NCI-H2029 (cell line): ENCODE measurements at regions not wholly inside any gene's neighbourhood (a gene's known extent, or its start where the extent isn't known, plus 50 kb on each side); places are given as distances from the start of the nearest gene placed in this dataset.

Experiments
- DNase-seq: peaks from one replicate; lab custom pipeline; 2025; lab: John Stamatoyannopoulos, UW

DNA sequence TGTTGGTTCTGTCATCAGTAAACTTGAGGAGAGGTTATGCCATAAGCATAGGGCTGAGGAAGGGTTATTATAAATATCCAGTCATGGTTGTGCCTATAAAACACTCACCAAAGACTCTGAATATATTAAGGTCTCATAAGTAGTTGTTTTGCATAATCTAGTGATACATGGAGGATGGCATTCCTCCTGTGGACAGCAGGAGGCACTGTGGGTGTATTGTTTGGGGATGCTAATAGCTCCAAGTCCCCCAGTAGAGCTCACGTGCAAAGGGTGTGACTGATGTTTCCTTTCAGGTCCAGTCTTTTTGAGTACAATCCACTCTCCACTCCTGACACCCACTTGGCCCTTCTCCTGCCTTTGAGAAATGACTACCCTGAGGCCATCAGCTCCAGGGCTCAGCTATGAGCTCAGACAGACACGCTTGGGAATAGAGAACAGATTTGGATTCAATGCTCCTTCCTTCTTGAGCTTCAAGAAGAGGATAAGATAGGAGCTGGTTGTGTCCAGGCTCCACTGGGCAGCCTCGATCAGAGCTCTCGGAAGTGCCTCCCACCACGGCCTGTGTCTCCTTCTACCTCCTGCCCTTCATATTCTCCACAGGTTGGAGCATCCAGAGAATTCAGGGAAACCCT, 85.2 kb upstream of the IGLL5 start:
- DNase-seq = no peak

GRCh38 chr22:22803285-22803853, 84.2 kb upstream of the IGLL5 start:
- DNase-seq = no peak

GRCh38 chr22:22810018-22810427, 77.6 kb upstream of the IGLL5 start:
- DNase-seq = no peak

DNA sequence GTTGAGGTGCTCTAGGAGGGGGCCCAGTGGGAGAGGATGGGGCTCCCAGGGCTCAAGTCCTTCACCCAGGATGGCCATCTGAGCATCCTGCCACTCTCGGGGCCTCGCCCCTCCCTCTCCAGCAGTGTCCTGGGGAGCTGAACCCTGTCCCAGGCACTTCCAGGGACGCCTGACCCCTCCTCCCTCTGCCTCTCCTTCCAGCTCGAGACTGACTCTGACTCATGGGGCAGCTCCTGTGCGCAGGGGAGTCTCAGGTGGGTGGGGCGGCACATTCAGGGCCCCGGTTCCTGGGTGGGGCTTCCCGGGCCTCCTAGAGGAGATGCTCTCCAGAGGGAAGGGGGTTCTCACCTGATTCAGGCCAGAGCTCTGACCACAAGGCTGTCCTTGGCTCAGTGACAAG, 77.1 kb upstream of the IGLL5 start:
- no peak for DNase-seq

- DNase-seq = no peak
Measured at GRCh38 chr22:22811016-22812009, 76.3 kb upstream of the IGLL5 start.

DNA sequence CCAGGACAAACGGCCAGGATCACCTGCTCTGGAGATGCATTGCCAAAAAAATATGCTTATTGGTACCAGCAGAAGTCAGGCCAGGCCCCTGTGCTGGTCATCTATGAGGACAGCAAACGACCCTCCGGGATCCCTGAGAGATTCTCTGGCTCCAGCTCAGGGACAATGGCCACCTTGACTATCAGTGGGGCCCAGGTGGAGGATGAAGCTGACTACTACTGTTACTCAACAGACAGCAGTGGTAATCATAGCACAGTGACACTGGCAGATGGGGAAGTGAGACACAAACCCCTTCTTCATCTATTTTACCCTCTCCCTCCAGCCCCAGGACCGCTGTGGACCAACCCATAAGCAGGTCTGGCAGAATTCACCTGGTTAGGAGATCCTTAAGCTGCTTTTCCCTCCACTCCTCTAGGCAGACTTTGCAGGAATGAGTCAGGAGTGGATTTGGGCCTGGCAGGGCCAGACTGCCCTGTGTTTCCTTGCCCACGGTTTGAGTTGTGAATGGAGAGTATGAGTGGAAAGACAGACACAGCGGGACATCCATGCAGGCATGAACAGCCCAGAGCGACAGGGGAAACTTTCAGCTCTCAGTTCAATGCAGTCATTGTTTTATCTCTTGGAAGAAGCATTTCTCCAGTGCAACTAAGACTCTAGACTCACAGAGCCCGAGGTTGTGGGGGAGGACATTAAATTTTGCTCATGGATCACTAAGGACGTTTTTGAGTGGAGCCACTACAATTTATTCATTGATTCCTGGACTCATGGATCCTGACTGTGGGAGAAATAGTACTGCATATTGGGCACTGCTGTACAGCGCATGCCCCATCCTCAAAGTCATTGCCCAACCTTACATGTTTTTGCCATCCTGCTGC, 75.3 kb upstream of the IGLL5 start:
- no peak for DNase-seq

- no peak for DNase-seq
Measured at GRCh38 chr22:22813126-22814075, 74.2 kb upstream of the IGLL5 start.

DNA sequence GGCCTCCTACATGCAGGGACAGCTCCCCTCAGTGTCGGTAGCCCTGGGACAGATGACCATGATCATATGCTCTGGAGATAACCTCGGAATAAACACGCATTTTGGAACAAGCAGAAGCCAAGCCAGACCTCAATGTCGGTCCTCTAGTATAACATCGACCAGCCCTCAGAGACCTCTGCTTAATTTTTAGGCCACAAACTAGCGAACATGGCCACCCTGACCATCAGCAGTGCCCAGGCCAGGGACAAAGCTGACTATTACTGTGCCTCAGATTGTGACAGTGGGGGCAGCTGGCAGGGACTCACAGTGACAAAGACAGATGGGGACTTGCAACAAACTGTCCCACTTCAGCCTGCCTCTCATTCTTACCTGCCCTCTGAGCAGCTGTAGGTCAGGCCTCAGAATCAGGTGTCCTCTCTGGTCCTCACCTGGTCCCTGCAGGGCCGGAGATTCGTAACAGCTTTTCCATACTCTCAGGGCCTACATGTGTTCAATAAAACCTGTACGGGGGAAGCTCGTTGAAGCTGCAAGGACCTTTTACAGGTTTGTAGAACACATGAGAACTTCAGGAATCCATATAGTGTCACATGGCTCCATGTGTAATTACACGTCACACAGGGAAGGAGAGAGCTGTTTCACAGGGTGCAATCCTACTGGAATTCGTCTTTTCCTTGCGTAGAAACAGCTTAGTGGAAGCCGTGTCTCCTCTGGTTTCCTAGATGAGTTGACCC, 72.8 kb upstream of the IGLL5 start:
- no peak for DNase-seq

DNA sequence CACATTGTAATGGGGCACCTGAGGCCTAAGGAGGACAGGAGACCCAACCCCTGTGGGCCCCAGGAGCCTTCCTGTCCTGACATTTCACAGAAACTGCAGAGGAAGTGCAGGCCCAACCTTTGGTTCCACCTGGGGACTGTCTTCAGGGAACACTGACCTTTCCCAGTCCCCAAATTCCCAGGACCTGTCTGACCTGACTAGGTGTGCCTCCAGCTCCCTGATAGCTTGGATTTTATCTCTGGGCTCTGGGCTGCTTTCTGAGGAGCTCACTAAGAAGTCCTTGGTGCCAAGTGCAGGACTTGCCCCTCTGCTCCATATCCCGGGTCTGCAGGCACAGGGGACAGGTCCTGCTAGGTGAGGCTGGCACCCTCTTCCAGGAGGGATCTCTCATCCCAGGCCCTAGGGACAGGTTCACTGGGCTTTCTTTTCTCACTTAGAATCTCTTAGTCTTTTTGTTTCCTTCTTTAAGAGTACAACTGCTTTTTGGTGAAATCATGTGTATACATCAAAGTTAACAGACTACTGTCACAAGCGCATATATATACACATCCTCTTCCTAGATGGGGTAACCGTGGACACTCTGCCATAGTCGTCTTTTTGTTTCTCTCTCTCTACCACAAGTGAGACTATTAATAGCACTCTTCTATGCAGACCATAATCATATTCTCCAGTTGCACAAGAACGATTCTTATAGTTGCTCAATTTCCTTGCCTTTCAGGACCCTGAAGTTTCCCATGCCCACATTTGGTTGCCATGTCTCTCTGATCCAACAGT, 72.0 kb upstream of the IGLL5 start:
- DNase-seq = no peak

GRCh38 chr22:22816171-22816514, 71.5 kb upstream of the IGLL5 start:
- no peak for DNase-seq

GRCh38 chr22:22816766-22817410, 70.7 kb upstream of the IGLL5 start:
- DNase-seq = no peak

DNA sequence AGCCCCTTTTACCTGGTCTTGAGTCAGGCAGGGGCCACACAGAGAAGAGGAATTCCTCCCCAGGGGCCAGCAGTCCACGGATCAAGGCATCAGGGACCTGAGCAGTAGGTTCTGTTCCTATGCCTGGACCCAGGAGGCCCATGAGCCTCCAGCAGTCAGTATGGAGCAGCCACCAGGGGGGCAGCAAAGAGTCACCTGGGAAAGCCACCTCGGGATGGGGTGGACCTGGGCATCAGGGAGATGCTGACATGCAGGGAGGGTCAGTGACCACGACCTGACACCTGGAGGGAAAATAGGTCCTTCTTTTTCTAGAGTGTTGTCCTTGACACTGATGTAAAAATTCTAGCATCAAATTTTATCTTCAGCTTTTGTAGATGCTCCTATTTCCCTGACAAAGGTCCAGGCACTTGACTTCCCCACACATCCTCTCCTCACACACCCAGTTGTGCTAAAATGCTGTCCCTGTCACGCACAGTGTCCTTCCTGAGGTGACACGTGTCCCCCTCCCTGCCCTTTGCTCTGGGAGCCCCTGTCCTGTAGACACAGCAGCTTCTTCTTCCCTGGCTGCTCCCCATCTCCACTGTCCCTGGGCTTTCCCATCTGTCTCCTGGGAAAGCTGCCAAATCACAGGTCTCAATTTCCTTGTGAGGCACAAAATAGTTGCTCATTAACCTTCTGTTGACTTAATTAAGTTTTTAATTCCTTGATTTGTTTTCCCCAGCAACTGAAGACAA, 70.0 kb upstream of the IGLL5 start:
- DNase-seq = no peak

DNA sequence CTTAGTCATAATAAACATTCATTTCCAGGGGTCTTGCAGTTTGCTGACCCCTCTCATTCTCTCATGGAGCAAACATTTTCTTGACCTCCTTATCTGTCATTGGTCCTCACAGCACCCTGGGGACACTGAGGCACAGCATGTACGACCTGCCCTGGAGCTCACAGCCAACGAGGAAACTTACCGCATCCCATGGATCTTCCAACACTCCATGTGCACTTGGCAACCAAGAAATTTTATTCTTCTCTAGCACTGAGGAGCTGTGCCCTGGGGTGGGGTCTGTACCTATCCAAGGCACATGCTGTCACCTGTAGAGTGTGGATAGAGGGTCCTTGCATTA, 69.4 kb upstream of the IGLL5 start:
- no peak for DNase-seq

- no peak for DNase-seq
Measured at GRCh38 chr22:22818861-22819855, 68.5 kb upstream of the IGLL5 start.

- no peak for DNase-seq
Measured at GRCh38 chr22:22820076-22820475, 67.5 kb upstream of the IGLL5 start.

DNA sequence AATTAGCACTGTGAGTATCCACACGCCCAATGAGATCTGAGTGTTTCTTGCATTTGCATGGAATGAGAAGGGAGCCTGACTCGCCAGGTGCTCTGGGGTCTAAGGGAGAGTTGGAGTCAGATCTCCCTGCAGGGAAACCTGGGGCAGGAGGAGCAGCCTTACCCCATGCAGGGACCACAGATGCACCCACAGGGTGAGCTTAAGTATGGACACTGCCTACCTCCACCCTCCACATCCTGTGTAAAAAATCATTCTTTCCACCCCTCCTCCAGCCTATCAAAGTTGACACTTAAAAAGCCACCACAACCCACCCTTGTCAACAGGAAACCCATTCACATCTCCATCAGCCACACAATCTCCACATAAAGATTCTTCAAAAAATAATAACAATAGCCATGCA, 67.0 kb upstream of the IGLL5 start:
- DNase-seq = no peak

DNA sequence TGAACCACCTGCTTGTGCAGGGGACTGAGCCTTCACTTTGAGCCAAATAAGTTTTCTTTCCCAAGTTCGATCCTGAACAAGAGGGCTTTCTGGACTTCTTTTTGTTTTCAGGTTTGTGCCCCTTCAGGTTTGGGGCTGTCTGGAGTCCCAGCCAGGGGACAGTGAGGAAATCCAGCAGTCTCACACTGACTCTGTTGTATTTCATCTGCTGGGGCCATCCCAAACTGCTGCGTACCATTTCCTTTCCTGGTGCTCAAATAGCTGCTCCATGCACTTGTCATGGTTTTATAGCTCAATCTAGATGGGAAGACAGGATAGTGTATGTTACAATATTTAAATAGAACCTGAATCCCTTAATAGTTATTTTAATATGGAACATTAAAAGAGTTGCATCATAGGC, 66.3 kb upstream of the IGLL5 start:
- DNase-seq = no peak
